Fibroblast of lung (primary cell): ENCODE measurements at regions not wholly inside any gene's neighbourhood (a gene's known extent, or its start where the extent isn't known, plus 50 kb on each side); places are given as distances from the start of the nearest gene placed in this dataset.

Experiments
- DNase-seq, 2 donors: peaks; one replicate each; pipeline versions ENCODE4 v3.0.0 to v3.0.0-alpha.2; 2010; ENCODE audit warnings: low read depth in 2 of 2
- H2AFZ ChIP-seq: 2 replicates; pipeline ENCODE4 v1.5.1; 2012; ENCODE audit warnings: low read length, control low read depth, inconsistent platforms
- H3K27ac ChIP-seq: 2 replicates; pipeline ENCODE4 v1.5.1; 2011; ENCODE audit warnings: low read length, control low read depth; ENCODE audit not compliant: insufficient read depth
- H3K27me3 ChIP-seq: 2 replicates; pipeline ENCODE4 v1.5.1; 2011; ENCODE audit warnings: mild to moderate bottlenecking, low read length; ENCODE audit not compliant: control insufficient read depth, insufficient read depth
- H3K36me3 ChIP-seq: 2 replicates; pipeline ENCODE4 v1.5.1; 2011; ENCODE audit warnings: low read length; ENCODE audit not compliant: control insufficient read depth, insufficient read depth
- H3K4me1 ChIP-seq: 2 replicates; pipeline ENCODE4 v1.5.1; 2011; ENCODE audit warnings: low read length; ENCODE audit not compliant: control insufficient read depth, insufficient read depth; ENCODE audit errors: extremely low read depth
- H3K4me2 ChIP-seq: 2 replicates; pipeline ENCODE4 v1.5.1; 2011; ENCODE audit warnings: low read length, control low read depth; ENCODE audit not compliant: insufficient read depth; ENCODE audit errors: extremely low read depth
- H3K4me3 ChIP-seq, 4 experiments: fragments of 200-600 bp in 1 of 4; sonication (generic) in 1 of 4; replicated peaks in 1 of 4; 2 replicates each; pipeline ENCODE4 v1.5.1; 2011 to 2016; ENCODE audit warnings: low read length in 4 of 4, low read depth in 3 of 4, mild to moderate bottlenecking in 3 of 4, control low read depth in 2 of 4, inconsistent platforms in 1 of 4, mixed read lengths in 1 of 4; ENCODE audit not compliant: insufficient read depth in 1 of 4; ENCODE audit errors: control extremely low read depth in 1 of 4
- H3K79me2 ChIP-seq: 2 replicates; pipeline ENCODE4 v1.5.1; 2012; ENCODE audit warnings: mild to moderate bottlenecking, low read length, inconsistent platforms; ENCODE audit not compliant: control insufficient read depth, insufficient read depth
- H3K9ac ChIP-seq: 2 replicates; pipeline ENCODE4 v1.5.1; 2011; ENCODE audit warnings: mild to moderate bottlenecking, low read length, control low read depth; ENCODE audit not compliant: insufficient read depth
- H3K9me3 ChIP-seq: 2 replicates; pipeline ENCODE4 v1.5.1; 2012; ENCODE audit warnings: low read depth, low read length; ENCODE audit not compliant: control insufficient read depth, insufficient read depth
- H4K20me1 ChIP-seq: 2 replicates; pipeline ENCODE4 v1.5.1; 2011; ENCODE audit warnings: low read length; ENCODE audit not compliant: control insufficient read depth, insufficient read depth; ENCODE audit errors: extremely low read depth
- EZH2 ChIP-seq: IDR thresholded peaks from 2 replicates; pipeline ENCODE4 v1.5.1; 2012; ENCODE audit warnings: low read length, control low read depth, mild to moderate bottlenecking; ENCODE audit errors: missing control alignments
- TF ChIP-seq, protein P1 (sequence below), 2 donors: IDR thresholded peaks in 1 of 2; conservative IDR thresholded peaks in 1 of 2; 1 replicate in 1 of 2; 2 replicates in 1 of 2; pipeline ENCODE4 v1.5.1; 2011 to 2012; ENCODE audit warnings: low read length in 2 of 2, control low read depth in 1 of 2, inconsistent platforms in 1 of 2, low read depth in 1 of 2, mild to moderate bottlenecking in 1 of 2

GRCh38 chrX:1075156-1075555 lies 137.3 kb downstream of the CRLF2 start:
- TF ChIP-seq, protein P1, sequence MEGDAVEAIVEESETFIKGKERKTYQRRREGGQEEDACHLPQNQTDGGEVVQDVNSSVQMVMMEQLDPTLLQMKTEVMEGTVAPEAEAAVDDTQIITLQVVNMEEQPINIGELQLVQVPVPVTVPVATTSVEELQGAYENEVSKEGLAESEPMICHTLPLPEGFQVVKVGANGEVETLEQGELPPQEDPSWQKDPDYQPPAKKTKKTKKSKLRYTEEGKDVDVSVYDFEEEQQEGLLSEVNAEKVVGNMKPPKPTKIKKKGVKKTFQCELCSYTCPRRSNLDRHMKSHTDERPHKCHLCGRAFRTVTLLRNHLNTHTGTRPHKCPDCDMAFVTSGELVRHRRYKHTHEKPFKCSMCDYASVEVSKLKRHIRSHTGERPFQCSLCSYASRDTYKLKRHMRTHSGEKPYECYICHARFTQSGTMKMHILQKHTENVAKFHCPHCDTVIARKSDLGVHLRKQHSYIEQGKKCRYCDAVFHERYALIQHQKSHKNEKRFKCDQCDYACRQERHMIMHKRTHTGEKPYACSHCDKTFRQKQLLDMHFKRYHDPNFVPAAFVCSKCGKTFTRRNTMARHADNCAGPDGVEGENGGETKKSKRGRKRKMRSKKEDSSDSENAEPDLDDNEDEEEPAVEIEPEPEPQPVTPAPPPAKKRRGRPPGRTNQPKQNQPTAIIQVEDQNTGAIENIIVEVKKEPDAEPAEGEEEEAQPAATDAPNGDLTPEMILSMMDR (conservative IDR thresholded peaks at IDR 0.05 in 1 of 2, IDR thresholded peaks at IDR 0.05 in 1 of 2; ENCODE audit: low read depth in 1 of 2, low read length in 2 of 2): no peak
- no peak for TF ChIP-seq EZH2
- Histone ChIP-seq H2AFZ (no peak overlapping the region), H3K27me3 (no peaks in the 10 kb centered on the region), H3K4me2 (no peak overlapping the region), H4K20me1 (no peaks in the 10 kb centered on the region), H3K27ac (no peak overlapping the region), H3K9ac (no peak overlapping the region), H3K4me1 (no peaks in the 10 kb centered on the region), H3K36me3 (no peaks in the 10 kb centered on the region), H3K9me3 (no peaks in the 10 kb centered on the region), H3K4me3 (no peak overlapping the region), H3K79me2 (no peaks in the 10 kb centered on the region)
- DNase-seq: no peak

- Histone ChIP-seq H2AFZ (no peak overlapping the region), H3K4me3 (no peak overlapping the region), H3K27me3 (no peaks in the 10 kb centered on the region), H3K4me2 (no peak overlapping the region), H3K27ac (no peak overlapping the region), H3K4me1 (no peaks in the 10 kb centered on the region), H4K20me1 (no peaks in the 10 kb centered on the region), H3K9ac (no peak overlapping the region), H3K9me3 (no peaks in the 10 kb centered on the region), H3K79me2 (no peaks in the 10 kb centered on the region), H3K36me3 (no peaks in the 10 kb centered on the region)
- TF ChIP-seq, protein P1 (conservative IDR thresholded peaks at IDR 0.05 in 1 of 2, IDR thresholded peaks at IDR 0.05 in 1 of 2; ENCODE audit: low read depth in 1 of 2, low read length in 2 of 2): no peak
- no peak for TF ChIP-seq EZH2
- DNase-seq: no peak
These were observed 137.7 kb downstream of the CRLF2 start for GRCh38 chrX:1074755-1075154.

DNA sequence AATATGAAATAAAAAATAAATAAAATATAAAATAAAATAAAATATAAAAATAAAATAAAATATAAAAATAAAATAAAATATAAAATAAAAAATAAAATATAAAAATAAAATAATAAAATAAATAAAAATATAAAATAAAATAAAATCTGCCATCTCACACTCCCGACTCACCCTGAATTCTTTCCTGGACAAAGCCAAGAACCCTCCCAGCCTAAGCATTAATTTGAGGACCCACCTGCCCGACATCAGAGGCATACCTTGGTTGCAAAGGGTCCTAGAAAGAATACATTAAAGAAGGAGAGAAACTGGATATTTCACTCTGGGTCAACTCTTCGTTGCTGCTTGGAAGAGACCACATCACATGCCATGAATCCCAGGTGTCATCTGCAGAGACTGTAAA lies 138.3 kb downstream of the CRLF2 start:
- H3K9me3 ChIP-seq: no peaks in the 10 kb centered on the region

More for the DNA sequence above, 138.3 kb downstream of the CRLF2 start:
- Histone ChIP-seq H3K4me2 (no peak overlapping the region), H3K4me3 (no peak overlapping the region), H3K9ac (no peak overlapping the region), H3K4me1 (no peaks in the 10 kb centered on the region), H3K27ac (no peak overlapping the region), H3K36me3 (no peaks in the 10 kb centered on the region), H3K27me3 (no peaks in the 10 kb centered on the region), H2AFZ (no peak overlapping the region), H4K20me1 (no peaks in the 10 kb centered on the region), H3K79me2 (no peaks in the 10 kb centered on the region)
- no peak for TF ChIP-seq EZH2
- TF ChIP-seq, protein P1 (conservative IDR thresholded peaks at IDR 0.05 in 1 of 2, IDR thresholded peaks at IDR 0.05 in 1 of 2; ENCODE audit: low read depth in 1 of 2, low read length in 2 of 2): no peak
- no peak for DNase-seq
